ENCODE measurements at regions not wholly inside any gene's neighbourhood (a gene's known extent, or its start where the extent isn't known, plus 50 kb on each side); places are given as distances from the start of the nearest gene placed in this dataset.

DNA sequence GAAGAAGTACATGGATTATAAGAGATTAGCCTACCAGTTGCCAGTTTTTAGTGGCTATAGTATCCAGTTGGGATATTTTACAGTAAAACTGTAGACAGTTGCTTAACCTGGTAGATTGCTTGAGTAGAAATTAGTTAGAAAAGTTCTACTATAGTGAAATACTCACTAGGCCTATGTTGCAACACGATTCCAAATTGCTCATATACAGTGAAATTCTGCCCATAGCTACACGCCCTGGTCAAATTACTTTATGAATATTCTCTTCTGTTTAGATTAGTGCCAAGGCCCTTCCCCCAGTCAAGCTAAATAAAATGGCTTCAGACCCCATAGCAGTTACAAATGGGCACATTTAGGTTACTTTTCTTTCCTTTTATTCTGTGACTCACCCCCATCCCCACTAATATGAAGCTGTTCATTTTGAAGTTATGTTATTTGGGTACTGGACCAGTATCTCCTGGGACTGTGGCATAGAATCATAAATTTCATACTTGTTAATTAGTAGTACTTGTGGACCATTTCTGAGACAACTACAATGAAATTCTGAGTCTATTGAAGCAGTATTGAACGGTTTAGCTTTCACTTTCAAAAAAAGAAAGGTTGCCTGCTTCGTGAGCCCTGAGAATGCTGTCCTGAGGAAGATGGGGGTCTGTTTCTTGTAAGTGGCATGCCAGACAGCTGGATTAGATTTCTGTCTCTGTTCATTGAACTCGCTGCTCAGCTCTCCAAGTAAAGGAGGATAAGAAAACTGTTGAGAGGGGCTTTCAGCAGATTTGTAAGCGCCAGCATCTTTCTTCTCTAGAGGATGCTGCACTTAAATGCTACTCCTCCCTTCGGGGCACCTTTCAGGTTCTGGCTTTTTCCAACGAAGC lies 65.8 kb upstream of the CFAP20DC start:
- no peak for DNase-seq

- no peak for DNase-seq
These were observed 58.3 kb upstream of the CFAP20DC start for GRCh38 chr3:59107856-59108815.

DNA sequence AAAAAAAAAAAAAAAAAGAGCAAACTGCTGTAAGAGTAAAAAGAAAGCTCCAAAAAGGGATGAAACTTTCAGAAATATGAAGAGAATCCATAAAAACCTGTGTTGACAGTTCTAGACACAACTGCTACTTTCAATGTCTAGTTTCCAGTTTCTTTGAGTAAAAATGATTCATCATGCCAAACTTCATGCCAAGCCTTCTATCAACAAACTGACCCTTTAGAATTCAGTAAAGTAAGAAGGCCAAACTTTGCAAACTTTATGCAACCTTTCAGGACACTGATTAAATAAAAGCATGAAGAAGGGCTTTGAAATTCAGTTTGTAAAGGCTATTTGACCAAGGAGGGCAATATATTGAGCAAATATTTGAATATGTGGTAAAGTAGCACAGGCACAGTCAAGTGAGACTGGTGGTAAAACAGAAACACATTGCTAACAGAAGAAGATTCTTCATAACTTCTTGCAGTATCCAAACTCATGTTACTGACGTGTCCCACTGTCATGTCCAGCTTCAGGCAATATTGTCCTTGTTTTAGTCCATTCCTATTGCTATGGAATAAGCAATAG lies 56.3 kb upstream of the CFAP20DC start:
- DNase-seq = no peak

DNA sequence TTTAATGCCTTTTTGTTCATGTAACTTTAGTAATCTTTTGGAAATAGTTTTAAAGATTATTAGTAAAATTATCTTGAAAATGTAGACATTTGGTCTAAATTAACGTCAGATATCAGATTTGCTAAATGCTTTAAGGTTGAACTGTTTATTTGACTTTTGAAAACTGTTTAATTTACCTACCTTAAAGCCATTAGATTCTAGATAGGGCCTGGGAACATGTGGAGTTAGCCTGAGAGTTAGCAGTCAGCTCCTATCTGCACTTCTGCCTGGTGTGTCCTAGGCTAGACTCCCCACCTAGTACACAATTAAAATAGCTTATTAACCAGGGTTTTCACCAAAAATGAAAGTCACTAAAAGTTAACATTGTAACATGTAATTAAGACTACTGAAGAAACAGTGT lies 53.7 kb upstream of the CFAP20DC start:
- no peak for DNase-seq

GRCh38 chr3:59101231-59101736 lies 51.5 kb upstream of the CFAP20DC start:
- DNase-seq = no peak
